Neural cell (in vitro differentiated cells): ENCODE measurements at regions not wholly inside any gene's neighbourhood (a gene's known extent, or its start where the extent isn't known, plus 50 kb on each side); places are given as distances from the start of the nearest gene placed in this dataset.

Experiments
- H2AFZ ChIP-seq: fragments of 200-600, 300-800 bp; sonication (generic), shearing (Covaris generic); 2 replicates; pipeline ENCODE4 v1.6.0; 2014; ENCODE audit warnings: low read depth, mild to moderate bottlenecking, antibody characterized with exemption, low read length, moderate library complexity
- H3F3A ChIP-seq: fragments of 200-600 bp; shearing (Covaris generic); 2 replicates; pipeline ENCODE4 v1.6.1; 2016; ENCODE audit warnings: mild to moderate bottlenecking, moderate library complexity, mixed read lengths, antibody characterized with exemption, low read length; ENCODE audit not compliant: insufficient read depth, poor library complexity, severe bottlenecking
- H3K27ac ChIP-seq: fragments of 200-600, 300-800 bp; sonication (generic), shearing (Covaris generic); 2 replicates; pipeline ENCODE4 v1.5.1; 2014; ENCODE audit warnings: mild to moderate bottlenecking, low read length, moderate library complexity
- H3K27me3 ChIP-seq: fragments of 300-800, 200-600 bp; sonication (generic), shearing (Covaris generic); 2 replicates; pipeline ENCODE4 v1.6.0; 2014; ENCODE audit warnings: mild to moderate bottlenecking, low read depth, low read length, moderate library complexity; ENCODE audit not compliant: insufficient read depth
- H3K36me3 ChIP-seq: fragments of 300-800, 200-600 bp; sonication (generic), shearing (Covaris generic); 2 replicates; pipeline ENCODE4 v1.5.1; 2014; ENCODE audit warnings: mild to moderate bottlenecking, antibody characterized with exemption, low read length, moderate library complexity; ENCODE audit not compliant: insufficient read depth
- H3K4me2 ChIP-seq: fragments of 300-800, 200-600 bp; sonication (generic), shearing (Covaris generic); 2 replicates; pipeline ENCODE4 v1.6.0; 2014; ENCODE audit warnings: mild to moderate bottlenecking, low read length
- H3K4me3 ChIP-seq: fragments of 300-800, 200-600 bp; sonication (generic), shearing (Covaris generic); 2 replicates; pipeline ENCODE4 v1.5.1; 2014; ENCODE audit warnings: mild to moderate bottlenecking, low read length, moderate library complexity
- H3K79me2 ChIP-seq: fragments of 200-600 bp; shearing (Covaris generic); replicated peaks from 2 replicates; pipeline ENCODE4 v1.6.0; 2014; ENCODE audit warnings: mild to moderate bottlenecking, low read length, moderate library complexity; ENCODE audit not compliant: insufficient read depth
- H3K9ac ChIP-seq: fragments of 300-800, 200-600 bp; sonication (generic), shearing (Covaris generic); 2 replicates; pipeline ENCODE4 v1.6.1; 2016; ENCODE audit warnings: mild to moderate bottlenecking, low read length, mixed read lengths
- H3K9me2 ChIP-seq: fragments of 200-600 bp; shearing (Covaris generic); 2 replicates; pipeline ENCODE4 v1.6.1; 2016; ENCODE audit warnings: mild to moderate bottlenecking, low read length, mixed read lengths; ENCODE audit not compliant: insufficient read depth
- H3K9me3 ChIP-seq: fragments of 200-600, 300-800 bp; sonication (generic), shearing (Covaris generic); 2 replicates; pipeline ENCODE4 v1.6.1; 2016; ENCODE audit warnings: mild to moderate bottlenecking, mixed run types, low read length, moderate library complexity, mixed read lengths
- H4K20me1 ChIP-seq: fragments of 200-600 bp; shearing (Covaris generic); 2 replicates; pipeline ENCODE4 v1.6.1; 2016; ENCODE audit warnings: mild to moderate bottlenecking, mixed run types; ENCODE audit not compliant: insufficient read depth
- EP300 ChIP-seq: fragments of 450-650 bp; conservative IDR thresholded peaks from 2 replicates; pipeline ENCODE4 v1.6.1; 2014; ENCODE audit warnings: antibody characterized with exemption, mild to moderate bottlenecking, moderate library complexity; ENCODE audit not compliant: poor library complexity, severe bottlenecking
- EZH2 ChIP-seq: fragments of 200-600, 300-800 bp; shearing (Covaris generic), sonication (generic); IDR thresholded peaks from 2 replicates; pipeline ENCODE4 v1.6.1; 2014; ENCODE audit warnings: antibody characterized with exemption, low read length, borderline replicate concordance, mild to moderate bottlenecking; ENCODE audit not compliant: insufficient read depth, poor library complexity, severe bottlenecking
- MXI1 ChIP-seq: fragments of 450-650 bp; conservative IDR thresholded peaks from 2 replicates; pipeline ENCODE4 v1.6.1; 2014; ENCODE audit warnings: antibody characterized with exemption, mild to moderate bottlenecking; ENCODE audit not compliant: poor library complexity, severe bottlenecking
- POLR2AphosphoS5 ChIP-seq: IDR thresholded peaks from 2 replicates; pipeline ENCODE4 v1.6.1; 2012
- RAD21 ChIP-seq: fragments of 450-650 bp; conservative IDR thresholded peaks from 2 replicates; pipeline ENCODE4 v1.6.1; 2014; ENCODE audit warnings: antibody characterized with exemption, mild to moderate bottlenecking, moderate library complexity
- SMC3 ChIP-seq: fragments of 450-650 bp; conservative IDR thresholded peaks from 2 replicates; pipeline ENCODE4 v1.6.1; 2014; ENCODE audit warnings: antibody characterized with exemption, mild to moderate bottlenecking, moderate library complexity; ENCODE audit not compliant: poor library complexity
- TAF1 ChIP-seq: IDR thresholded peaks from 2 replicates; pipeline ENCODE4 v1.6.1; 2012; ENCODE audit warnings: low read depth
- TF ChIP-seq, protein P1 (sequence below): fragments of 450-650 bp; IDR thresholded peaks from 2 replicates; pipeline ENCODE4 v1.5.1; 2014; ENCODE audit warnings: antibody characterized with exemption, mild to moderate bottlenecking, moderate library complexity; ENCODE audit not compliant: poor library complexity, severe bottlenecking
- TF ChIP-seq, protein P2 (sequence below): IDR thresholded peaks from 2 replicates; pipeline ENCODE4 v1.6.1; 2012; ENCODE audit warnings: borderline replicate concordance

GRCh38 chr13:110061270-110061669, 245.7 kb downstream of the COL4A1 start:
- Histone ChIP-seq H3K9me3 (no peaks in the 10 kb centered on the region), H3K9me2 (no peaks in the 10 kb centered on the region), H3F3A (no peaks in the 10 kb centered on the region), H3K79me2 (no peaks in the 10 kb centered on the region), H3K4me2 (no peak overlapping the region), H3K27me3 (no peaks in the 10 kb centered on the region), H3K36me3 (no peaks in the 10 kb centered on the region), H2AFZ (no peak overlapping the region), H3K4me3 (no peak overlapping the region), H3K9ac (no peak overlapping the region), H3K27ac (no peak overlapping the region), H4K20me1 (no peaks in the 10 kb centered on the region)
- no peak for TF ChIP-seq EZH2
- no peak for TF ChIP-seq MXI1

DNA sequence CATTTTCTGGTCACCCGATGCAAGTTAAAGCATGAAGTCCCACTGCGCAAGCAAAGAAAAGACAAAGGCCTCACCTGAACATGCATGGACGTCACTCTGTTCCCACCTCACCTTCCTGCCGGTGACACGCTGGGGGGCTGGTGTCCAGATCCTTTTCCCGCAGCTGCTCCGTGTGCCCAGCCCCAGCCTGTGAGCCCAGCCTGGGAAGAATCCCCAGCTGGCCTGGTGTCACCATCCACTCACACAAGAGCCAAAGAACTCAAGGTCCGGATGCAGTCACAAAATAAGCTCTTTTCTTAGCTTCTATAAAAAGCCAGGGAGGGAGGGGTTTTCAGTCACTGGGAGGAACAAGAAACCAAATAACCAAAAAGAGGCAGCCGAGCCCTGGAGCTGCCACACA, 249.9 kb downstream of the COL4A1 start:
- Histone ChIP-seq H3K79me2 (no peaks in the 10 kb centered on the region), H3K36me3 (no peaks in the 10 kb centered on the region), H3K9me3 (no peaks in the 10 kb centered on the region), H3K27ac (no peak overlapping the region), H2AFZ (no peak overlapping the region), H3K9ac (no peak overlapping the region), H3F3A (no peaks in the 10 kb centered on the region), H3K27me3 (no peaks in the 10 kb centered on the region), H3K4me3 (no peak overlapping the region), H3K4me2 (no peak overlapping the region), H4K20me1 (no peaks in the 10 kb centered on the region), H3K9me2 (no peaks in the 10 kb centered on the region)
- TF ChIP-seq TAF1 (no peak), SMC3 (no peak), MXI1 (no peak), RAD21 (no peak), EZH2 (no peak), POLR2AphosphoS5 (no peak), EP300 (no peak)
- TF ChIP-seq, protein P1, sequence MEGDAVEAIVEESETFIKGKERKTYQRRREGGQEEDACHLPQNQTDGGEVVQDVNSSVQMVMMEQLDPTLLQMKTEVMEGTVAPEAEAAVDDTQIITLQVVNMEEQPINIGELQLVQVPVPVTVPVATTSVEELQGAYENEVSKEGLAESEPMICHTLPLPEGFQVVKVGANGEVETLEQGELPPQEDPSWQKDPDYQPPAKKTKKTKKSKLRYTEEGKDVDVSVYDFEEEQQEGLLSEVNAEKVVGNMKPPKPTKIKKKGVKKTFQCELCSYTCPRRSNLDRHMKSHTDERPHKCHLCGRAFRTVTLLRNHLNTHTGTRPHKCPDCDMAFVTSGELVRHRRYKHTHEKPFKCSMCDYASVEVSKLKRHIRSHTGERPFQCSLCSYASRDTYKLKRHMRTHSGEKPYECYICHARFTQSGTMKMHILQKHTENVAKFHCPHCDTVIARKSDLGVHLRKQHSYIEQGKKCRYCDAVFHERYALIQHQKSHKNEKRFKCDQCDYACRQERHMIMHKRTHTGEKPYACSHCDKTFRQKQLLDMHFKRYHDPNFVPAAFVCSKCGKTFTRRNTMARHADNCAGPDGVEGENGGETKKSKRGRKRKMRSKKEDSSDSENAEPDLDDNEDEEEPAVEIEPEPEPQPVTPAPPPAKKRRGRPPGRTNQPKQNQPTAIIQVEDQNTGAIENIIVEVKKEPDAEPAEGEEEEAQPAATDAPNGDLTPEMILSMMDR = no peak
- TF ChIP-seq, protein P2, sequence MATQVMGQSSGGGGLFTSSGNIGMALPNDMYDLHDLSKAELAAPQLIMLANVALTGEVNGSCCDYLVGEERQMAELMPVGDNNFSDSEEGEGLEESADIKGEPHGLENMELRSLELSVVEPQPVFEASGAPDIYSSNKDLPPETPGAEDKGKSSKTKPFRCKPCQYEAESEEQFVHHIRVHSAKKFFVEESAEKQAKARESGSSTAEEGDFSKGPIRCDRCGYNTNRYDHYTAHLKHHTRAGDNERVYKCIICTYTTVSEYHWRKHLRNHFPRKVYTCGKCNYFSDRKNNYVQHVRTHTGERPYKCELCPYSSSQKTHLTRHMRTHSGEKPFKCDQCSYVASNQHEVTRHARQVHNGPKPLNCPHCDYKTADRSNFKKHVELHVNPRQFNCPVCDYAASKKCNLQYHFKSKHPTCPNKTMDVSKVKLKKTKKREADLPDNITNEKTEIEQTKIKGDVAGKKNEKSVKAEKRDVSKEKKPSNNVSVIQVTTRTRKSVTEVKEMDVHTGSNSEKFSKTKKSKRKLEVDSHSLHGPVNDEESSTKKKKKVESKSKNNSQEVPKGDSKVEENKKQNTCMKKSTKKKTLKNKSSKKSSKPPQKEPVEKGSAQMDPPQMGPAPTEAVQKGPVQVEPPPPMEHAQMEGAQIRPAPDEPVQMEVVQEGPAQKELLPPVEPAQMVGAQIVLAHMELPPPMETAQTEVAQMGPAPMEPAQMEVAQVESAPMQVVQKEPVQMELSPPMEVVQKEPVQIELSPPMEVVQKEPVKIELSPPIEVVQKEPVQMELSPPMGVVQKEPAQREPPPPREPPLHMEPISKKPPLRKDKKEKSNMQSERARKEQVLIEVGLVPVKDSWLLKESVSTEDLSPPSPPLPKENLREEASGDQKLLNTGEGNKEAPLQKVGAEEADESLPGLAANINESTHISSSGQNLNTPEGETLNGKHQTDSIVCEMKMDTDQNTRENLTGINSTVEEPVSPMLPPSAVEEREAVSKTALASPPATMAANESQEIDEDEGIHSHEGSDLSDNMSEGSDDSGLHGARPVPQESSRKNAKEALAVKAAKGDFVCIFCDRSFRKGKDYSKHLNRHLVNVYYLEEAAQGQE = no peak

GRCh38 chr13:110056640-110057039, 250.3 kb downstream of the COL4A1 start:
- Histone ChIP-seq H3K4me3 (no peak overlapping the region), H3K9ac (no peak overlapping the region), H3K4me2 (no peak overlapping the region), H3K9me2 (no peaks in the 10 kb centered on the region), H3K27ac (no peak overlapping the region), H2AFZ (no peak overlapping the region), H3K36me3 (no peaks in the 10 kb centered on the region), H4K20me1 (no peaks in the 10 kb centered on the region), H3K79me2 (no peaks in the 10 kb centered on the region), H3K27me3 (no peaks in the 10 kb centered on the region), H3K9me3 (no peaks in the 10 kb centered on the region), H3F3A (no peaks in the 10 kb centered on the region)
- TF ChIP-seq, protein P1 = no peak
- TF ChIP-seq MXI1 = no peak
- TF ChIP-seq POLR2AphosphoS5 = no peak
- no peak for TF ChIP-seq SMC3
- TF ChIP-seq, protein P2 = no peak
- no peak for TF ChIP-seq RAD21
- no peak for TF ChIP-seq EP300
- no peak for TF ChIP-seq EZH2
- TF ChIP-seq TAF1 = no peak
